HL-60 (cell line): ENCODE measurements at regions not wholly inside any gene's neighbourhood (a gene's known extent, or its start where the extent isn't known, plus 50 kb on each side); places are given as distances from the start of the nearest gene placed in this dataset.

Experiments used
- DNase-seq, 2 experiments: peaks; one replicate each; pipeline ENCODE4 v3.0.0-alpha.2; 2010 to 2020; ENCODE audit warnings: low read depth in 1 of 2, low spot score in 1 of 2
- H3K27ac ChIP-seq: fragments of 250-450 bp; sonication (Bioruptor Pico); replicated peaks from 2 replicates; pipeline ENCODE4 v1.5.1; 2020; ENCODE audit warnings: mild to moderate bottlenecking, moderate library complexity
- H3K27me3 ChIP-seq: fragments of 250-450 bp; sonication (Bioruptor Pico); 2 replicates; pipeline ENCODE4 v1.5.1; 2021; ENCODE audit warnings: mild to moderate bottlenecking, moderate library complexity; ENCODE audit not compliant: insufficient read depth, poor library complexity, severe bottlenecking
- H3K4me3 ChIP-seq: replicated peaks from 2 replicates; pipeline ENCODE4 v1.5.1; 2011; ENCODE audit warnings: mild to moderate bottlenecking, control low read depth, low read length; ENCODE audit not compliant: insufficient read depth
- CTCF ChIP-seq: IDR thresholded peaks from one replicate; pipeline ENCODE4 v1.5.1; 2011; ENCODE audit warnings: low read length, control low read depth, inconsistent platforms; ENCODE audit not compliant: insufficient read depth
- GABPA ChIP-seq: IDR thresholded peaks from 2 replicates; pipeline ENCODE4 v1.6.1; 2012; ENCODE audit warnings: low read depth
- POLR2AphosphoS5 ChIP-seq: IDR thresholded peaks from 2 replicates; pipeline ENCODE4 v1.6.1; 2012; ENCODE audit warnings: low read depth
- REST ChIP-seq: IDR thresholded peaks from 2 replicates; pipeline ENCODE4 v1.6.1; 2012; ENCODE audit warnings: low read depth; ENCODE audit not compliant: insufficient replicate concordance
- SPI1 ChIP-seq: IDR thresholded peaks from 2 replicates; pipeline ENCODE4 v1.6.1; 2012; ENCODE audit warnings: low read depth, mild to moderate bottlenecking, borderline replicate concordance

GRCh38 chr9:22529426-22530199 is 83.0 kb downstream of the DMRTA1 start:
- Histone ChIP-seq H3K4me3 (no peak overlapping the region), H3K27ac (no peak overlapping the region), H3K27me3 (no peaks in the 10 kb centered on the region)
- DNase-seq, result no peak
- TF ChIP-seq GABPA (no peak), SPI1 (no peak), REST (no peak), POLR2AphosphoS5 (no peak), CTCF (no peak)

GRCh38 chr9:22535780-22536179 is 89.2 kb downstream of the DMRTA1 start:
- Histone ChIP-seq H3K4me3 (no peak overlapping the region), H3K27ac (no peak overlapping the region), H3K27me3 (no peaks in the 10 kb centered on the region)
- DNase-seq, result no peak
- TF ChIP-seq GABPA, result no peak
- no peak for TF ChIP-seq REST
- no peak for TF ChIP-seq CTCF
- TF ChIP-seq POLR2AphosphoS5, result no peak
- TF ChIP-seq SPI1, result no peak

GRCh38 chr9:22537721-22538120 is 91.1 kb downstream of the DMRTA1 start:
- no peaks in the 10 kb centered on the region for H3K27me3 ChIP-seq
- DNase-seq, result no peak
- no peak overlapping the region for H3K27ac ChIP-seq
- TF ChIP-seq REST (no peak), SPI1 (no peak), GABPA (no peak), CTCF (no peak), POLR2AphosphoS5 (no peak)
- no peak overlapping the region for H3K4me3 ChIP-seq
